B cell (primary cell): ENCODE measurements at regions not wholly inside any gene's neighbourhood (a gene's known extent, or its start where the extent isn't known, plus 50 kb on each side); places are given as distances from the start of the nearest gene placed in this dataset.

Experiments
- EZH2 ChIP-seq: IDR thresholded peaks from 2 replicates; pipeline ENCODE4 v1.6.1; 2012; ENCODE audit warnings: borderline replicate concordance, low read depth, mild to moderate bottlenecking, moderate library complexity, low read length; ENCODE audit not compliant: insufficient read depth, poor library complexity, severe bottlenecking
- TF ChIP-seq, protein P1 (sequence below): fragments of 200-600 bp; IDR thresholded peaks from one replicate; pipeline ENCODE4 v1.8.0; 2022; ENCODE audit warnings: antibody characterized with exemption, mild to moderate bottlenecking

DNA sequence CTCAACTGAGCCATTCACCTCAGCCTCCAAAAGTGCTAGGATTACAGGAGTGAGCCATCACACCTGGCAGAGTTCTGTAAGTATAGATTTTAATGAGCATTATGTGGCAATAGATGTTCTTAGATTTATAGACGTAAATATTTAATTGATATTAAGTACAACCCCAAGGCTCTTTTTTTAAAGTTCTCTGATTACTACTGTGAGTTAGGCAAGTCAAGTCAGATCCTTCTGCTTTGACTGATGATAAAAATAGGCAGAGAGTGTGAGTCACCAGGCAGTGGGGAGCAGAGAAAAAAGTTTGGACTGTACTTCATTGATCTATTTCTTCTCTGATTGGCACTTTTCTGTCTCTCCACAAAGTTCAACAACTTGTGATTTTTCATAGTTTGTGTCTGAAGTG, 1379.9 kb downstream of the UQCRFS1 start:
- TF ChIP-seq, protein P1, sequence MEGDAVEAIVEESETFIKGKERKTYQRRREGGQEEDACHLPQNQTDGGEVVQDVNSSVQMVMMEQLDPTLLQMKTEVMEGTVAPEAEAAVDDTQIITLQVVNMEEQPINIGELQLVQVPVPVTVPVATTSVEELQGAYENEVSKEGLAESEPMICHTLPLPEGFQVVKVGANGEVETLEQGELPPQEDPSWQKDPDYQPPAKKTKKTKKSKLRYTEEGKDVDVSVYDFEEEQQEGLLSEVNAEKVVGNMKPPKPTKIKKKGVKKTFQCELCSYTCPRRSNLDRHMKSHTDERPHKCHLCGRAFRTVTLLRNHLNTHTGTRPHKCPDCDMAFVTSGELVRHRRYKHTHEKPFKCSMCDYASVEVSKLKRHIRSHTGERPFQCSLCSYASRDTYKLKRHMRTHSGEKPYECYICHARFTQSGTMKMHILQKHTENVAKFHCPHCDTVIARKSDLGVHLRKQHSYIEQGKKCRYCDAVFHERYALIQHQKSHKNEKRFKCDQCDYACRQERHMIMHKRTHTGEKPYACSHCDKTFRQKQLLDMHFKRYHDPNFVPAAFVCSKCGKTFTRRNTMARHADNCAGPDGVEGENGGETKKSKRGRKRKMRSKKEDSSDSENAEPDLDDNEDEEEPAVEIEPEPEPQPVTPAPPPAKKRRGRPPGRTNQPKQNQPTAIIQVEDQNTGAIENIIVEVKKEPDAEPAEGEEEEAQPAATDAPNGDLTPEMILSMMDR: no peak
- TF ChIP-seq EZH2: no peak
